HG02943 (cell line): ENCODE measurements at regions not wholly inside any gene's neighbourhood (a gene's known extent, or its start where the extent isn't known, plus 50 kb on each side); places are given as distances from the start of the nearest gene placed in this dataset.
"Not testable (repeated sequence)": the region's sequence is repeated elsewhere in the genome, so short reads cannot be mapped to it uniquely, and the experiment has no call there.

Experiments used
- ATAC-seq: cut with Tn5 transposase; IDR thresholded peaks from one replicate; pipeline ENCODE4 v1.9.1; 2021; ENCODE audit warnings: mild to moderate bottlenecking, low read depth, moderate library complexity; ENCODE audit not compliant: unreplicated experiment

GRCh38 chr1:200258447-200259375 is 151.1 kb downstream of the ZNF281 start:
- ATAC-seq: no peak

- no peak for ATAC-seq
Observed at GRCh38 chr1:200257235-200257634, 152.6 kb downstream of the ZNF281 start.

- not testable (repeated sequence) for ATAC-seq
Observed at GRCh38 chr1:200254602-200255001, 155.2 kb downstream of the ZNF281 start.

- ATAC-seq: no peak
Observed at GRCh38 chr1:200253774-200254495, 155.9 kb downstream of the ZNF281 start.

- no peak for ATAC-seq
Observed at GRCh38 chr1:200252531-200252930, 157.3 kb downstream of the ZNF281 start.

GRCh38 chr1:200250469-200250868 is 159.4 kb downstream of the ZNF281 start:
- ATAC-seq: no peak

GRCh38 chr1:200248541-200248940 is 161.3 kb downstream of the ZNF281 start:
- no peak for ATAC-seq

GRCh38 chr1:200247518-200247917 is 162.3 kb downstream of the ZNF281 start:
- no peak for ATAC-seq

GRCh38 chr1:200245473-200245872 is 164.4 kb downstream of the ZNF281 start:
- no peak for ATAC-seq

- ATAC-seq: no peak
Observed at GRCh38 chr1:200243042-200243437, 166.8 kb downstream of the ZNF281 start.

- ATAC-seq: no peak
Observed at GRCh38 chr1:200242110-200243041, 167.5 kb downstream of the ZNF281 start.

GRCh38 chr1:200240656-200241055 is 169.2 kb downstream of the ZNF281 start:
- no peak for ATAC-seq

- no peak for ATAC-seq
Observed at GRCh38 chr1:200238311-200238710, 171.5 kb downstream of the ZNF281 start.

- no peak for ATAC-seq
Observed at GRCh38 chr1:200237066-200237465, 172.8 kb downstream of the ZNF281 start.

- ATAC-seq: no peak
Observed at GRCh38 chr1:200234938-200235337, 174.9 kb downstream of the ZNF281 start.

- ATAC-seq: no peak
Observed at GRCh38 chr1:200233393-200233792, 176.4 kb downstream of the ZNF281 start.

GRCh38 chr1:200231787-200232231 is 178.0 kb downstream of the ZNF281 start:
- ATAC-seq: no peak

- ATAC-seq: no peak
Observed at GRCh38 chr1:200230671-200231070, 179.2 kb downstream of the ZNF281 start.

- ATAC-seq: no peak
Observed at GRCh38 chr1:200228486-200228885, 181.3 kb downstream of the ZNF281 start.

- no peak for ATAC-seq
Observed at GRCh38 chr1:200228081-200228480, 181.8 kb downstream of the ZNF281 start.
